SK-N-SH (cell line): ENCODE measurements at regions not wholly inside any gene's neighbourhood (a gene's known extent, or its start where the extent isn't known, plus 50 kb on each side); places are given as distances from the start of the nearest gene placed in this dataset.

Source experiments
- CHD2 ChIP-seq: fragments of 150-350 bp; IDR thresholded peaks from 2 replicates; pipeline ENCODE4 v1.6.1; 2018; ENCODE audit warnings: low read length; ENCODE audit not compliant: partially characterized antibody
- CTCF ChIP-seq: fragments of 200-600 bp; sonication (generic); IDR thresholded peaks from 2 replicates; pipeline ENCODE4 v1.6.1; 2017; ENCODE audit warnings: antibody characterized with exemption, mild to moderate bottlenecking, moderate library complexity
- ELF1 ChIP-seq: IDR thresholded peaks from 2 replicates; pipeline ENCODE4 v1.4.0; 2012
- FOXJ3 ChIP-seq: sonication (generic); formaldehyde crosslinking; IDR thresholded peaks from 2 replicates; pipeline ENCODE4 v1.5.1; 2020; ENCODE audit warnings: mild to moderate bottlenecking, missing genetic modification reagents
- MAX ChIP-seq: IDR thresholded peaks from 2 replicates; pipeline ENCODE4 v1.4.0; 2012; ENCODE audit warnings: low read depth
- POLR2AphosphoS5 ChIP-seq: IDR thresholded peaks from 2 replicates; pipeline ENCODE4 v1.6.1; 2012; ENCODE audit warnings: low read depth, low read length
- REST ChIP-seq: IDR thresholded peaks from 2 replicates; pipeline ENCODE4 v1.6.1; 2012; ENCODE audit warnings: mild to moderate bottlenecking, low read depth, low read length, moderate library complexity
- SMC3 ChIP-seq: IDR thresholded peaks from 2 replicates; pipeline ENCODE4 v1.6.1; 2012; ENCODE audit warnings: low read depth, low read length, improper control_type of control experiment
- YY1 ChIP-seq: IDR thresholded peaks from 2 replicates; pipeline ENCODE4 v1.4.0; 2012; ENCODE audit warnings: low read depth, mild to moderate bottlenecking
- ZBTB33 ChIP-seq: IDR thresholded peaks from 2 replicates; pipeline ENCODE4 v1.4.0; 2012; ENCODE audit warnings: low read depth, borderline replicate concordance

- TF ChIP-seq CTCF: no peak
- TF ChIP-seq YY1: no peak
- no peak for TF ChIP-seq FOXJ3
- TF ChIP-seq POLR2AphosphoS5: no peak
- TF ChIP-seq ELF1: no peak
- TF ChIP-seq REST: no peak
- TF ChIP-seq SMC3: no peak
- no peak for TF ChIP-seq MAX
- no peak for TF ChIP-seq ZBTB33
- TF ChIP-seq CHD2: no peak
Measured at GRCh38 chr9:88280816-88281382, 107.3 kb upstream of the SPIN1 start.
